ENCODE measurements at regions not wholly inside any gene's neighbourhood (a gene's known extent, or its start where the extent isn't known, plus 50 kb on each side); places are given as distances from the start of the nearest gene placed in this dataset.

GRCh38 chr14:98761993-98762392 is 510.0 kb downstream of the BCL11B start:
- dilution Hi-C loops (cut with HindIII; ENCODE audit: low sequenced_read_pairs, unreplicated experiment) (no loop called here), in situ Hi-C loops (cut with MboI; ENCODE audit: low sequenced_read_pairs) (no loop called here), intact Hi-C loops (cut with micrococcal nuclease) (no loop called here)
- H3K4me2 ChIP-seq (ENCODE audit: low read depth, low read length) = no peak overlapping the region
- H3K4me1 ChIP-seq (ENCODE audit: control insufficient read depth, insufficient read depth, low read length) = no peaks in the 10 kb centered on the region
- H4K20me1 ChIP-seq (ENCODE audit: insufficient read depth, low read length) = no peaks in the 10 kb centered on the region
- no peak overlapping the region for H4K8ac ChIP-seq (ENCODE audit: low read depth in 2 of 2, low read length in 2 of 2)
- no peak overlapping the region for H3K9ac ChIP-seq (ENCODE audit: low read depth, low read length)
- BruUV-seq (replicated peaks) = no TSS peak
- H3K4ac ChIP-seq (ENCODE audit: low read depth, low read length) = no peak overlapping the region
- no peaks in the 10 kb centered on the region for H3K27me3 ChIP-seq (ENCODE audit: control insufficient read depth, insufficient read depth, low read length)
- no peak overlapping the region for H2BK20ac ChIP-seq (ENCODE audit: low read depth, low read length)
- no peaks in the 10 kb centered on the region for H3K9me1 ChIP-seq (ENCODE audit: insufficient read depth, low read length)
- no peaks in the 10 kb centered on the region for H3K36me3 ChIP-seq (ENCODE audit: control insufficient read depth, insufficient read depth, low read length)
- no peak overlapping the region for H3K4me3 ChIP-seq (ENCODE audit: insufficient read depth, low read depth, low read length)
- no peak overlapping the region for H4K5ac ChIP-seq (ENCODE audit: low read depth, low read length)
- no peak overlapping the region for H4K91ac ChIP-seq (ENCODE audit: insufficient read depth, low read depth, low read length)
- H2AK9ac ChIP-seq (replicated peaks; ENCODE audit: low read depth, low read length, poor library complexity) = no peak overlapping the region
- H3K23ac ChIP-seq (ENCODE audit: low read depth, low read length) = no peak overlapping the region
- peaks cover 22% of the 10 kb centered on the region for H3K9me3 ChIP-seq (ENCODE audit: control insufficient read depth, insufficient read depth, low read length)
- DNase-seq (no peak), ATAC-seq (ENCODE audit: low read depth) (no peak)
- no peaks in the 10 kb centered on the region for H3K79me1 ChIP-seq (ENCODE audit: low read depth in 1 of 2, low read length in 2 of 2)
- no peak overlapping the region for H2AFZ ChIP-seq (replicated peaks; ENCODE audit: low read length, poor library complexity)
- no peak for TF ChIP-seq NFE2L2 (IDR thresholded peaks at IDR 0.05; ENCODE audit: low read depth, low read length)
- TF ChIP-seq, protein P1, sequence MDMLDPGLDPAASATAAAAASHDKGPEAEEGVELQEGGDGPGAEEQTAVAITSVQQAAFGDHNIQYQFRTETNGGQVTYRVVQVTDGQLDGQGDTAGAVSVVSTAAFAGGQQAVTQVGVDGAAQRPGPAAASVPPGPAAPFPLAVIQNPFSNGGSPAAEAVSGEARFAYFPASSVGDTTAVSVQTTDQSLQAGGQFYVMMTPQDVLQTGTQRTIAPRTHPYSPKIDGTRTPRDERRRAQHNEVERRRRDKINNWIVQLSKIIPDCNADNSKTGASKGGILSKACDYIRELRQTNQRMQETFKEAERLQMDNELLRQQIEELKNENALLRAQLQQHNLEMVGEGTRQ (IDR thresholded peaks at IDR 0.05; ENCODE audit: low read depth, low read length) = no peak
- TF ChIP-seq, protein P2, sequence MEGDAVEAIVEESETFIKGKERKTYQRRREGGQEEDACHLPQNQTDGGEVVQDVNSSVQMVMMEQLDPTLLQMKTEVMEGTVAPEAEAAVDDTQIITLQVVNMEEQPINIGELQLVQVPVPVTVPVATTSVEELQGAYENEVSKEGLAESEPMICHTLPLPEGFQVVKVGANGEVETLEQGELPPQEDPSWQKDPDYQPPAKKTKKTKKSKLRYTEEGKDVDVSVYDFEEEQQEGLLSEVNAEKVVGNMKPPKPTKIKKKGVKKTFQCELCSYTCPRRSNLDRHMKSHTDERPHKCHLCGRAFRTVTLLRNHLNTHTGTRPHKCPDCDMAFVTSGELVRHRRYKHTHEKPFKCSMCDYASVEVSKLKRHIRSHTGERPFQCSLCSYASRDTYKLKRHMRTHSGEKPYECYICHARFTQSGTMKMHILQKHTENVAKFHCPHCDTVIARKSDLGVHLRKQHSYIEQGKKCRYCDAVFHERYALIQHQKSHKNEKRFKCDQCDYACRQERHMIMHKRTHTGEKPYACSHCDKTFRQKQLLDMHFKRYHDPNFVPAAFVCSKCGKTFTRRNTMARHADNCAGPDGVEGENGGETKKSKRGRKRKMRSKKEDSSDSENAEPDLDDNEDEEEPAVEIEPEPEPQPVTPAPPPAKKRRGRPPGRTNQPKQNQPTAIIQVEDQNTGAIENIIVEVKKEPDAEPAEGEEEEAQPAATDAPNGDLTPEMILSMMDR (conservative IDR thresholded peaks at IDR 0.05; ENCODE audit: low read depth, low read length) = no peak
- no peak for TF ChIP-seq RCOR1 (IDR thresholded peaks at IDR 0.05; ENCODE audit: insufficient replicate concordance, low read length)
- TF ChIP-seq FOS (IDR thresholded peaks at IDR 0.05; ENCODE audit: low read depth, low read length) = no peak
- TF ChIP-seq MXI1 (IDR thresholded peaks at IDR 0.05; ENCODE audit: borderline replicate concordance, low read depth, low read length) = no peak
- H2BK15ac ChIP-seq (ENCODE audit: low read depth, low read length) = no peak overlapping the region
- CTCF ChIA-PET = no interaction called here
- WGBS, 2 experiments (ENCODE audit: extremely low coverage in 2 of 2, insufficient read length in 1 of 2) = no CpG with 5 or more reads among the region's 1 CpG
- no peak overlapping the region for H2BK5ac ChIP-seq (ENCODE audit: low read depth, low read length, poor library complexity, severe bottlenecking)
- H2AK5ac ChIP-seq (ENCODE audit: low read depth, low read length) = no peak overlapping the region
- no peak overlapping the region for H2BK120ac ChIP-seq (ENCODE audit: low read depth, low read length)
- POLR2A ChIA-PET (ENCODE audit: unreplicated experiment) = no interaction called here
- H3K56ac ChIP-seq (ENCODE audit: extremely low read depth, insufficient read depth, low read length) = no peak overlapping the region
- H3K14ac ChIP-seq (replicated peaks; ENCODE audit: low read depth, low read length) = no peak overlapping the region
- no peak overlapping the region for H3K27ac ChIP-seq (ENCODE audit: insufficient read depth, low read length)
- no peak overlapping the region for H3K18ac ChIP-seq (ENCODE audit: low read depth, low read length)

All from IMR-90 (cell line).